Naive thymus-derived CD4-positive, alpha-beta T cell (primary cell): ENCODE measurements at regions not wholly inside any gene's neighbourhood (a gene's known extent, or its start where the extent isn't known, plus 50 kb on each side); places are given as distances from the start of the nearest gene placed in this dataset.
"Not testable (repeated sequence)": the region's sequence is repeated elsewhere in the genome, so short reads cannot be mapped to it uniquely, and the experiment has no call there.

Source experiments
- ATAC-seq: fragments of 150-1000 bp; cut with Tn5 transposase; 2 replicates; pipeline ENCODE4 v1.10.0; 2021; ENCODE audit warnings: mild to moderate bottlenecking, moderate library complexity
- CTCF ChIA-PET: fragments of 350-600 bp; sonication (Branson Sonifier 250); formaldehyde crosslinking; loops from one replicate; lab custom pipeline; 2021; ENCODE audit warnings: antibody characterized with exemption; lab: Charles Lee
- POLR2A ChIA-PET: fragments of 350-600 bp; sonication (Branson Sonifier 250); formaldehyde crosslinking; loops from one replicate; lab custom pipeline; 2021; ENCODE audit warnings: antibody characterized with exemption, inconsistent platforms; lab: Charles Lee
- DNase-seq, 9 donors: peaks; one replicate each; pipeline versions ENCODE4 v3.0.0 to v3.0.0-alpha.2; 2020 to 2022; ENCODE audit warnings: mixed read lengths in 1 of 9
- H3K27ac ChIP-seq: one replicate; pipeline ENCODE4 v1.7.0; 2013; ENCODE audit warnings: mild to moderate bottlenecking, low read depth, low read length, moderate library complexity
- H3K27me3 ChIP-seq, 2 donors: one replicate each; pipeline ENCODE4 v1.7.0; 2013; ENCODE audit warnings: low read length in 2 of 2, mild to moderate bottlenecking in 2 of 2, moderate library complexity in 2 of 2; ENCODE audit not compliant: control insufficient read depth in 2 of 2, insufficient read depth in 2 of 2
- H3K36me3 ChIP-seq, 3 experiments: 1 replicate in 2 of 3; 2 replicates in 1 of 3; pipeline ENCODE4 v1.7.0; 2013; ENCODE audit warnings: low read length in 3 of 3, mild to moderate bottlenecking in 3 of 3, moderate library complexity in 1 of 3; ENCODE audit not compliant: insufficient read depth in 3 of 3, control insufficient read depth in 2 of 3
- H3K4me1 ChIP-seq, 2 donors: one replicate each; pipeline ENCODE4 v1.7.0; 2013; ENCODE audit warnings: low read length in 2 of 2, mild to moderate bottlenecking in 2 of 2, moderate library complexity in 1 of 2; ENCODE audit not compliant: control insufficient read depth in 2 of 2, insufficient read depth in 2 of 2
- H3K4me3 ChIP-seq: 2 replicates; pipeline ENCODE4 v1.7.0; 2013; ENCODE audit warnings: mild to moderate bottlenecking, low read length
- H3K9me3 ChIP-seq, 3 experiments: 1 replicate in 2 of 3; 2 replicates in 1 of 3; pipeline ENCODE4 v1.7.0; 2013; ENCODE audit warnings: low read length in 3 of 3; ENCODE audit not compliant: control insufficient read depth in 2 of 3
- H3K27ac Mint-ChIP-seq, 9 donors: one replicate each; pipeline ENCODE4 v1.8.0; 2020 to 2022; ENCODE audit warnings: mixed read lengths in 9 of 9, mild to moderate bottlenecking in 8 of 9, moderate library complexity in 5 of 9, inconsistent platforms in 2 of 9
- H3K27me3 Mint-ChIP-seq, 5 donors: one replicate each; pipeline ENCODE4 v1.8.0; 2021 to 2022; ENCODE audit warnings: mixed read lengths in 5 of 5, mild to moderate bottlenecking in 1 of 5
- H3K36me3 Mint-ChIP-seq, 5 donors: one replicate each; pipeline ENCODE4 v1.8.0; 2020 to 2022; ENCODE audit warnings: mixed read lengths in 5 of 5, mild to moderate bottlenecking in 3 of 5, inconsistent platforms in 1 of 5
- H3K4me1 Mint-ChIP-seq, 7 donors: one replicate each; pipeline ENCODE4 v1.8.0; 2020 to 2022; ENCODE audit warnings: mixed read lengths in 7 of 7, mild to moderate bottlenecking in 3 of 7, inconsistent platforms in 1 of 7
- H3K4me3 Mint-ChIP-seq, 10 donors: one replicate each; pipeline ENCODE4 v1.8.0; 2020 to 2022; ENCODE audit warnings: mild to moderate bottlenecking in 10 of 10, mixed read lengths in 10 of 10, moderate library complexity in 6 of 10, inconsistent platforms in 2 of 10
- H3K9me3 Mint-ChIP-seq, 11 donors: one replicate each; pipeline ENCODE4 v1.8.0; 2020 to 2022; ENCODE audit warnings: mixed read lengths in 11 of 11, mild to moderate bottlenecking in 4 of 11, inconsistent platforms in 1 of 11, moderate library complexity in 1 of 11
- intact Hi-C, 2 donors: fragments of 100-400 bp; cut with micrococcal nuclease; formaldehyde crosslinking; loops; one replicate each; pipeline ENCODE4 v1.15.1; 2023

DNA sequence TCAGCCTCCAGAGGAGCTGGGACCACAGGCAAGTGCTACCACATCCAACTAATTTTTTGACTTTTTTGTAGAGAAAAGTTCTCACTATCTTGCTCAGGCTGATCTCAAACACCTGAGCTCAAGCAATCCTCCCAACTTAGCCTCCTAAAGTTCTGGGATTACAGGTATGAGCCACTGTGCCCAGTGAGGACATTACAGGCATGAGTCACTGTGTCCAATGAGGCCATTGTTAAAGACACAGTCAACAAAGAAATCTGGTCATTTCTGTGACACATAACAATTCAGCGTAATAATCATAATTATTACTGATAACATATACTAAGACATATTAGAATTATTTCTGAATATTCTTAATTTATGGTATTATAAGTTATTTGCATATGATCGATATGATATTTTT is 463.4 kb upstream of the NDN start:
- Mint-ChIP-seq H3K27me3 (no peaks in the 10 kb centered on the region), H3K4me1 (peaks cover 0 to 2% (median 0%) of the 10 kb centered on the region in 7 donors), H3K9me3 (peaks cover 0 to 20% (median 5%) of the 10 kb centered on the region in 11 donors), H3K27ac (no peak overlapping the region), H3K36me3 (no peaks in the 10 kb centered on the region), H3K4me3 (no peak overlapping the region)
- Histone ChIP-seq H3K9me3 (no peaks in the 10 kb centered on the region), H3K4me1 (no peaks in the 10 kb centered on the region), H3K36me3 (no peaks in the 10 kb centered on the region), H3K27me3 (no peaks in the 10 kb centered on the region), H3K27ac (no peak overlapping the region), H3K4me3 (no peak overlapping the region)
- intact Hi-C loops = no loop called here
- ChIA-PET POLR2A (no interaction called here), CTCF (no interaction called here)
- DNase-seq (no peak), ATAC-seq (no peak)

DNA sequence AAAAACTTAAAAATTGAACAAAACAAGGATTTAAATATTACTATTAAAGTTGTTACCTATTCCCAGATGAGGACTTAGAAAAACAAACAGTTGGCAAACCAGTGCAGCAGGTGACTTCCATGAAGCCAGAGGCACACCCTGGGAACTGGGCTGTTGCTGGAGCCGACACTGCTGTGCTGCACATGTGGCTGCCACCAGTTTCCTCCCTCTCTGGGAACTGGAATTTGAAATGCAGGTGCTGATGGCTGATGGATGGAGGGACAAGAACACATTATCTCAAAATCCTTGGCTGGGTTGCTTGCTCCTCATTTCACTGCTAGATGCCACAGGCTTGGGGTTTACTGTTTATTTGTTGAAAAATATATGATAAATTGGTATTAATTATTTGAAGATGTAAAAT is 471.2 kb upstream of the NDN start:
- CTCF ChIA-PET, H3K27ac ChIP-seq, H3K27me3 Mint-ChIP-seq, POLR2A ChIA-PET, H3K4me3 Mint-ChIP-seq, ATAC-seq, H3K36me3 Mint-ChIP-seq, H3K27ac Mint-ChIP-seq, DNase-seq, H3K36me3 ChIP-seq, H3K27me3 ChIP-seq, H3K4me3 ChIP-seq, H3K9me3 ChIP-seq, H3K4me1 ChIP-seq, intact Hi-C loops, H3K4me1 Mint-ChIP-seq: not testable (repeated sequence)
- H3K9me3 Mint-ChIP-seq = peaks cover 2 to 22% (median 8%) of the 10 kb centered on the region in 11 donors

DNA sequence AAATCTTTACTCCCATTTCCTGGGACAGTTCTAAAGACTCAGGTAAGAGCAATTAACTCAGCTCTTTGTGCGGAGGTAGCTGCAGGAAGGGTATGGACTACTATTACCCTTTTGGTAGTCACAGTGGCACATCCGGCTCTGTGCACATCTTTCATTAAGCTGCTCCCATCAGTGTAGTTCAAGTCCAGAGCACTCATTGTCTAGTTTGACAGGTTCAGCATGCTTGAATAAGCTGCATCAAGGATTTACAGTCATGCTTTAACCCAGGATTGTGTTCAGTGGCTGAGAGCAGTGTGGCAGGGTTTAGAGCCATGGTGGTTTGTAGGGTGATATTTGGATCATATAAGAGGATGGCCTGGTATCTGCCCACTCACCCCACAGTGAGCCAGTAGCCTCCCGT is 478.4 kb upstream of the NDN start:
- H3K4me1 Mint-ChIP-seq, H3K27me3 Mint-ChIP-seq, intact Hi-C loops, H3K27ac ChIP-seq, POLR2A ChIA-PET, ATAC-seq, CTCF ChIA-PET, H3K36me3 Mint-ChIP-seq, DNase-seq, H3K9me3 ChIP-seq, H3K4me3 Mint-ChIP-seq, H3K36me3 ChIP-seq, H3K4me1 ChIP-seq, H3K27ac Mint-ChIP-seq, H3K27me3 ChIP-seq, H3K4me3 ChIP-seq: not testable (repeated sequence)
- H3K9me3 Mint-ChIP-seq = peaks cover 0 to 20% (median 6%) of the 10 kb centered on the region in 11 donors

DNA sequence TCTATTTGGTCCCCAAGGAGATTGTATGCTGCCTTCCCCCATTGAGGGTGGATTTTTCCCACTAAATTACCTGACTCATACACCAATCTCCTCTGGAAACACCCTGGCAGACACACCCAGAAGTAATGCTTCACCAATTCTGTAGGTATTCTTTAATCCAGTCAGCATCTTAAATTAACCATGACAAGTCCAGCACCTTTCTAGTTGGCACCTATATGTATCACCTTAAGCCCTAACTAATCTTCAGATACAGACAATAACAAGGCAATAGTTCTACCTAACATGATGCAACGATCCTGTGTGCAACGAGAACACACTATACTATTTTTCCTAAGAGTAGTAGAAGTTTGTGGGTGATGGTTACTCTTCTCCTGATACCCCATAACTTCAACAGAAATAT is 473.3 kb upstream of the NPAP1 start:
- H3K27ac ChIP-seq, DNase-seq, H3K27me3 Mint-ChIP-seq, H3K36me3 Mint-ChIP-seq, H3K36me3 ChIP-seq, intact Hi-C loops, H3K4me3 Mint-ChIP-seq, H3K4me1 ChIP-seq, POLR2A ChIA-PET, H3K27ac Mint-ChIP-seq, H3K4me3 ChIP-seq, ATAC-seq, H3K9me3 ChIP-seq, H3K27me3 ChIP-seq, H3K4me1 Mint-ChIP-seq: not testable (repeated sequence)
- H3K9me3 Mint-ChIP-seq = peaks cover 0 to 13% (median 3%) of the 10 kb centered on the region in 11 donors
- CTCF ChIA-PET = interaction anchor here (0.6 kb wide), 1 partner anchor 286 kb away, joined by 8 read pairs; no protein-coding TSS in a partner anchor

DNA sequence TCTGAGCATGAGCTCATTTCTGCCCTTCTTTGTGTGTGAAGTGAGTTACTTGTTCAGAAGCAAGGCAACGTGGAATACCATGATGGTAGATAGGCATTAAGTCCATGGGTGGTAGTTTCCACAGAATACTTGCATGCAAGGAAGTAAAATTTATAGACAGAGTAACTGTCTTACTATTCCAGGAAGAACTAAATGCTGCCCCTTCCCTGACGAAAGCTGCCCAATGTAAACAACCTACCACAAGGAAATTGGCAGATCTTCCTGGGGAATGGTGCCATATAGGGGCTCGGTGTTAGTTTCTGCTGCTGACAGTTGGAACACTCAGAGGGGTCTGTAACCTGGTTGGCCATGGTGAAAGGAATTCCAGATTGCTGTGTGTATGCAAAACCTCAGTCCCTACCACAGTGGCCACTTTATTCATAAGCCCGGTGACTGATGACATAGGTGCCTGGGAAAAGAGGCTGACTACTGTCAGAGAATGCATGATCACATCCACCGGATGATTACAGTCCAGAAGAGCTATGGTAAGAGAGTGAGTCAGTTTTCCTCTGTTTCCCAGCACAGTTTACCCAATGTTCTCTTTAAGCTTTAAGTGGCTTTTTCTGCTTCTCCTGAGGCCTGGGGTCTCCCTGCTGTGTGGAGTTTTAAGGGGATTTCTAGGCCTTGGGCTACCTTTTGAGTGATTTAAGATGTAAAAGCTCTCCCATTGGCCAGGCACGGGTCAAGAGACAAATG is 463.7 kb upstream of the NPAP1 start:
- H3K27me3 Mint-ChIP-seq, CTCF ChIA-PET, DNase-seq, H3K4me1 ChIP-seq, H3K27ac ChIP-seq, H3K9me3 ChIP-seq, H3K27ac Mint-ChIP-seq, ATAC-seq, H3K27me3 ChIP-seq, H3K36me3 ChIP-seq, H3K4me3 Mint-ChIP-seq, H3K4me1 Mint-ChIP-seq, intact Hi-C loops, POLR2A ChIA-PET, H3K4me3 ChIP-seq, H3K36me3 Mint-ChIP-seq: not testable (repeated sequence)
- peaks cover 0 to 18% (median 5%) of the 10 kb centered on the region in 11 donors for H3K9me3 Mint-ChIP-seq

DNA sequence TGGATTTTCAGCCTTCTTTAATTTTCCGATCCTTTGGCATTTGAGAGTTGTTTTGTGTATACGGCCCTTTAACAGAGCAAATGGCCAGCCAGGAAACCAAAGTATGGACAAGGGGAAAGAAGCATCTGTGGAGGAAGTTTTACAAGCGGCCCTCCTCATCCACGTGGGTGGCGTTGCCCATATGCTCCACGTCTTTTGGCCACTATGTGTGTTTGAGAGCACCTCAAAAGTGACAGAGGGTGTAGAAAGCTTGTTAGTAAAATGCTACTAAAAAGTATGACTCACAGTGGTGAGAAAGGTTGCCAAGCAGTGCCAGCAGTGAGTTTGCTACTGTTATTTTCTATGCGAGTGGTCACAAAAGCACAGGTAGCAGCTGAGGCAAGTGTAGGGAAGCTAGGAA is 451.8 kb upstream of the NPAP1 start:
- CTCF ChIA-PET = no interaction called here

DNA sequence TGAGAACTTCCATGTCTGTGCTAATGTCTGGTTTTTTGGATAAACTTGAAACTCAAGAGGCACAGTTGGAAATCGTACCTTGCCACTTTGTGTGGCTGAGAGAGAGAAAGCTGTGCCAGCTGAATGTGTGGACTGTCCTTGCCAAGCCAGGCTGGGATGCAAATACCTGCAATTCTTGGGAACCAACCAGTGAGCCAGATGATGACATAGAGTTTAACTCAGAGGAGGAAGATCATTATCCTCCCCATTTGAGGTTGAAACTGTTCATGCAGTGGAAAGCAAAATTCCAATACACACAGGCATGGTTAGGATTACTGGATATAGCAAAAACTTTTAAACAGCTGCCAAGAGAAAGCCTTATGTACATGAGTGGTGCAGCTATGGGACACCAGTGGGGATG is 451.4 kb upstream of the NPAP1 start:
- Histone ChIP-seq H3K4me3 (no peak overlapping the region), H3K27ac (no peak overlapping the region), H3K27me3 (no peaks in the 10 kb centered on the region), H3K9me3 (no peaks in the 10 kb centered on the region), H3K4me1 (no peaks in the 10 kb centered on the region), H3K36me3 (no peaks in the 10 kb centered on the region)
- DNase-seq (no peak), ATAC-seq (no peak)
- ChIA-PET POLR2A (interaction anchor here (0.6 kb wide), 1 partner anchor 1357 kb away, joined by 3 read pairs; no protein-coding TSS in a partner anchor), CTCF (no interaction called here)
- H3K27ac Mint-ChIP-seq = no peak overlapping the region
- H3K27me3 Mint-ChIP-seq = no peaks in the 10 kb centered on the region
- no peak overlapping the region for H3K4me3 Mint-ChIP-seq
- H3K4me1 Mint-ChIP-seq = no peaks in the 10 kb centered on the region
- peaks cover 5 to 38% (median 13%) of the 10 kb centered on the region in 11 donors for H3K9me3 Mint-ChIP-seq
- no peaks in the 10 kb centered on the region for H3K36me3 Mint-ChIP-seq
- intact Hi-C loops = no loop called here

More for the DNA sequence above, 451.8 kb upstream of the NPAP1 start:
- Histone ChIP-seq H3K36me3 (no peaks in the 10 kb centered on the region), H3K27me3 (no peaks in the 10 kb centered on the region), H3K9me3 (no peaks in the 10 kb centered on the region), H3K27ac (no peak overlapping the region), H3K4me1 (no peaks in the 10 kb centered on the region), H3K4me3 (no peak overlapping the region)
- intact Hi-C loops = no loop called here
- DNase-seq (no peak), ATAC-seq (no peak)
- POLR2A ChIA-PET = interaction anchor here (0.6 kb wide), 1 partner anchor 1358 kb away, joined by 3 read pairs; no protein-coding TSS in a partner anchor
- Mint-ChIP-seq H3K36me3 (no peaks in the 10 kb centered on the region), H3K4me1 (no peaks in the 10 kb centered on the region), H3K27ac (no peak overlapping the region), H3K4me3 (no peak overlapping the region), H3K27me3 (no peaks in the 10 kb centered on the region), H3K9me3 (peaks cover 5 to 38% (median 13%) of the 10 kb centered on the region in 11 donors)
